HG02642 (cell line): ENCODE measurements at regions not wholly inside any gene's neighbourhood (a gene's known extent, or its start where the extent isn't known, plus 50 kb on each side); places are given as distances from the start of the nearest gene placed in this dataset.

Source experiments
- ATAC-seq: cut with Tn5 transposase; IDR thresholded peaks from one replicate; pipeline ENCODE4 v1.9.1; 2021; ENCODE audit warnings: mild to moderate bottlenecking; ENCODE audit not compliant: unreplicated experiment, poor library complexity

DNA sequence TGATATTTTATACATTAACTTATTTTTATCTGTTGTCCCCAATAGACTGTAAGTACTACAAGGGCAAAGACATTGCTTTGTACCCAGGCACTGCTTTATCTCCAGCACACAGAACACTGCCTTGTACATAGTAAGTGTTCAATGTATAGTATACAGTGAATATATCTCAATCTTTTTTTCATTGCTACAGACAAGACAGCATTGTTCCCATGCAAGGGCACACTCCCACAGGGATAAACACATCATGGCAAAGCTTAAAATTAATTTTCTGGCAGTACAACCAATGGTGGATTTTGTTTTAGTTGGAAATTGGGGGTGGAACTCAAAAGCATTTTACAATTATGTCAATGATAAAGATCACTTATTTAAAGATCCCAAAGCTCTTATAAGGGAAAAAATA, 112.3 kb upstream of the EEA1 start:
- ATAC-seq: no peak

- ATAC-seq: no peak
Observed at GRCh38 chr12:93042283-93042682, 113.2 kb upstream of the EEA1 start.

DNA sequence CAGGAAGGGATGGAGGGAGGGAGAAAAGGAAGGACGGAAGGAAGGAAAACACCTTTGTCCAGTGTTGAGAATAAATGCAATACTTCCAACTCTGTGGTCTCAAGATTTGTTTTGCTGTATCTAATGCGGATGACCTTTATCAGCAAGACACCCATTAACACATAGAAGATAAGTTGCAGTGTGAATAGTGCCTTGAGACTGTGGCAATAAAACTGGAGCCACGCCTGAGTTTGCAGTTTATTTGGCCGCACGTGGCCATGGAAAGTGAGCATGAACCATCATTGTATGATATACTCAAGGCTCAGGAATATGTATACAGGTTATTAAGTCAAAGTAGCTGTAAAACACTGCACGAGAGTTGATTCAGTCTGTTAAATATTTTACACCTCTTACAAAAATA, 113.6 kb upstream of the EEA1 start:
- no peak for ATAC-seq

GRCh38 chr12:93043192-93043876, 114.2 kb upstream of the EEA1 start:
- ATAC-seq: no peak

- ATAC-seq: no peak
Observed at GRCh38 chr12:93043877-93044209, 114.7 kb upstream of the EEA1 start.

GRCh38 chr12:93047118-93047517, 118.0 kb upstream of the EEA1 start:
- ATAC-seq: no peak

GRCh38 chr12:93048656-93049055, 119.6 kb upstream of the EEA1 start:
- no peak for ATAC-seq

- ATAC-seq: no peak
Observed at GRCh38 chr12:93050026-93050747, 121.1 kb upstream of the EEA1 start.

DNA sequence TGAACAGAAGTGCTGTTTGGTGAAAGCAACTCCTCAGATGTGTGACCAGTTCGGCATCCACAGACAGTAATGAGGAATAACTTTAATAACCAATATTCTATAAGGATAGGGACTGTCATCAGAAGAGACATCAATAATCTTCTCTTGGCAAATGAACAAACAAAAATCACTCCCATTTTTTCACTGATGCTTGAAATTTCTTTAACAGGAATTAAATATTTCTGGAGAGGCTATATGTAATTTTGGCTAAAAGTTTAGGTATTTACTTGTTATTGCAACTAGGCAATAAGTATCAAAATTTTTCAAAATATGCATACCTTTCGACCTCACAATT, 121.6 kb upstream of the EEA1 start:
- ATAC-seq: no peak

DNA sequence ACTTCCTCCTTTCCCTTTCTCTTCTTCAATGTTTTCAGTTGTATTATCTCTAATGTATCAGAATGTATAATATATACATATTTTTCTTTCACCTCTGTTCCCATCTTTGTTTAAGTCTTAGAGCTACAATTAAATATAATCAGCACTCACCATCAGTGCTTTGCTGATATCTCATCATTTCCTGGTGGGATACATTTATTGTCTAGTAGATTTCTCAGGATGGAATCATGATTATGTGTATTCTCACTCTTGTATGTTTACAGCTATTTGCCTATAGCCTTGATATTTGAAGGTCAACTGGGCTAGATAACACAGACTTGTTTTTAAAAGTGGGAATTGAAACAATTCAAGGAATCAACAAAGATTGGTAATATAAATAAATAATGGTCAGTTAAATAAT, 124.9 kb upstream of the EEA1 start:
- no peak for ATAC-seq

DNA sequence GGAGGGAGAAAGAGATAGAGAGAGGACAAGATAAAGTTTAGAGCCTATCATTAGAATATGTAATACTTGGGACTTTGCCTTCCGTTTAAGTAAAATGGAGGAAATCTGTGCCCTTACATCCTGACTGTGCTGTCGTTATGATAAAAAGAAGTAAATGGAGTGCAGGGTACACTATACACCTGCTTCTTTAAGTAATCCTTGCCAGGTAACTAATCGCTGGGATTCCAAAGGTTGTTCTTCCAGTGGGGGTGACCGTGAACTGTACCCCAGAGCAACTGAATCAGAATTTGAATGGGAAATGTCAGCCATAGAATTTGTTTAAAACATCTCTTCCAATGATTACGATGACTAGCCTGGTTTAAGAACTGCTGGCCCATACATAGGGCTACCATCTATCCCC, 126.1 kb upstream of the EEA1 start:
- ATAC-seq: no peak

DNA sequence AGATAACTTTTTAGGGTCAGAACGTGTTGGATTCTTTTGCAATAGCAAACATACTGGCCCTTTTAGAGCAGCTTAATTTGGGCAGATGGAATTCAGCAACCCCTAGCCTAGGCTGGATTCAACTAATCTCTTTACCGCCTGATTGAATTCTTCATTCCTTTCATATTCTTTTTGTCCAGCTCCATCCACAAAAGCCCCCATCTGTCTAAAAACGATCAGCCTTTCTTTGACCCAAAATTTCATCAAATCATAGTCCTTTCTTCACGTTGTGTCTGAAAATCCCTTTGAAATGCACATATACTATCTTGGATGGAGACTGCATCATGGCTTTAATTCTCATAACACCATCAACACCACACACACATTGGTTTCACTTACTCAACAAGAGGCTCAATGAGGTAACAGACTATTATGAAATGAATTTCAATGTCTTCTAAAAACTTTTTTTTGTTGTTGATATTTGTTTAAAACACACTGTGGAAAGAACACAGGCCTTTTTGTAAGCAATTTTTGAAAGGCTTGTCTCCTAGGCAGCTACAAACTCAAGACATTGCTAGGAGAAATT, 128.0 kb upstream of the EEA1 start:
- ATAC-seq: no peak

GRCh38 chr12:93058280-93058679, 129.2 kb upstream of the EEA1 start:
- no peak for ATAC-seq

DNA sequence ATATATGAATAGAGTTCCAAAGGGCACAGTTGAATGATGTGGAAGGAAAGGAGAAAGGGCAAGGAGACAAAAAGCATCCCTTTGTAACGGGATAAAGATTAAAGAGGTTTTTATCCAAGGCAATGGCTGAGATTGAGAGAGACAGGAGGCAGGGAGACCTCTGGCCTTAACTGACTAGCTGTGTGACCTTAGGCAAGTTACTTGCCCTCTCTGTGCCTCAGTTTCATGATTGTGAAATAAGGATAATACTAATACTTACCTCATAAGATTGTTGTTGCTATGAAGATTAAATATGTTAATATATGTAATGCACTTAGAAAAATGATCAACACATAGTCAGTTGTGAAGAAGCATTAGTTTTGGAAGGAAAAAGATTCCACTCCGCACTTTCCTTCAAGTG, 130.2 kb upstream of the EEA1 start:
- ATAC-seq: no peak

- peak; percentile 98 for ATAC-seq
Observed at GRCh38 chr12:93059925-93060665, 131.0 kb upstream of the EEA1 start.

DNA sequence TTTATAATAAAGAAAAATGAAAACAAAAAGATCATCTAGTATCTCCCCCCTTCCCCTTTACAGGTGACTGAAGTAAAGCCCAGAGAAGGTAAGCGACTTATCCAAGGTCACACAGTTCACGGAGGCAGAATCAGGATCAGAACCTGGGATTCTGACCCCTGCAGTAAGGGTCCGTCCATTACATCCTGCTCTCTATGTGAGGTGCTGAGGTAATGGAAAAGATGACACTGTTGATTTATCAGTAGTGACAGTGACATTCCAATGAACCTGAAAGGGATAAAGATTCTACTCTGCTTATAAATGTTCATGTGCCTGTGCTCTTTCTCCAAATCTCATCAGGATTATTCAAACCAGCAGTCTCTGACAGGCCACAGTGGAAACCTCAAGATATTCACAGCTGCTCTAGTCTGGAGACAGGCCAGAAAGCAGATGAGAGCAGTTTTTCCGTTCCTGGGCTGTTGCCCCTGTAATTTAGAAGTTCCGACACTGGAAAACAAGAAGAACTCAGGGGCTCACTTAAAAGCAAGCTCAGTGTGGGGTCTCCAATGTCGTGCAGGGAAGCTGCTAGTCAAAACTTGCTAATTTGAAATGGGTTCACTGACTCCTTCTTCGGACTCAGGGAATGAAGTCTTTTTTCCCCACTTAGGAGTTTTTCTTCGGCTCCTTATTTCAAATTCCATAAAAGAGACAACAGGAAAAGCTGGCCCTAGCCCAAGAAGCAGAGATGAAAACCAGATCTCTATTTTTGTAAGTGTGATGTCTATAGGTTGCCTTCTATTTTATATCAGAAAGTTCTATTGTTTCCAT, 131.8 kb upstream of the EEA1 start:
- peak; percentile 32 for ATAC-seq

DNA sequence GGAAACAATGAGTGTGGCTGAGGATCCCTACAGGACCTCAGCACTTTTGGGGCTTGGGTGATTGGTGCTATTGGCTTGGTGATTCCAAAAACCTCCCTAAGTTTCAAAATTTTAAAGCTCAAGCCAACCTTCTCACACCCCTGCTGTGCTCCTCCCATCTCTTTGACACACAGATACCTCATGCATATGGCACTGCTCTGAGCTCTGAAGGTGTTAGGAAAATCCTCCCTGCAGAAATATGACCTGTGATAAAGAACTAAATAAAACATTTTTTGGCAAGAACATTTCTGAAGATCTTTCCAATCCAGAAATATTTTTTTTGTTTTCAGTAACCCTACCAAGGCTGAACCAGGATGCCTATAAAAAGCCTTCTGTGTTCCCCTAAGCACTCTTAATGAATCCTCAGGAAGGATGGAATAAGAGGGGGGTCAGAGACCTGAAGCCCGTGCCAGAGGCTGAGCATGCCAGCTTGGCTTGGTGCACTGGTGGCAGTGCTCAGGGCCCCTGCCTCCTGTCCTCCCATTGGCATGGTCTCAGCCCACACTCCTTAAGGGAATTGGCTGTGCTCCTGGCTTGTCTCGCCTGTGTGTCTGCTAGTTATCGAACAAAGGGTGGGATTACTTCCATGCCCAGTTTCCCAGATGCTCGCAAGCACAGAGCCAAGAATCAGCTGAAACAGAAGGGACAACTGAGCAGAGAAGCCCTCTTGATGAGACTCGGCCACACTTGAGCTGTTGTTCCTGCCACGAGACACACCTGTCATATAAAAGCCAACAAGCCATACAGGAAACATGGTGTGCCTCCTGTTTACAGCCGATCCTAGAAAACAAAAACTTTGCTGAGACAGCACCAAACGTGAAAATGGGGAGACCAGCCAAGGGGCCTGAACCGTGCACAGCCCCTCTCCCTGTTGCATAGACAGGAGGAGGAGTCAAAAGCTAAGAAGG, 132.7 kb upstream of the EEA1 start:
- ATAC-seq: no peak

- ATAC-seq: no peak
Observed at GRCh38 chr12:93065896-93066295, 136.8 kb upstream of the EEA1 start.

GRCh38 chr12:93072340-93072739, 143.2 kb upstream of the EEA1 start:
- no peak for ATAC-seq

DNA sequence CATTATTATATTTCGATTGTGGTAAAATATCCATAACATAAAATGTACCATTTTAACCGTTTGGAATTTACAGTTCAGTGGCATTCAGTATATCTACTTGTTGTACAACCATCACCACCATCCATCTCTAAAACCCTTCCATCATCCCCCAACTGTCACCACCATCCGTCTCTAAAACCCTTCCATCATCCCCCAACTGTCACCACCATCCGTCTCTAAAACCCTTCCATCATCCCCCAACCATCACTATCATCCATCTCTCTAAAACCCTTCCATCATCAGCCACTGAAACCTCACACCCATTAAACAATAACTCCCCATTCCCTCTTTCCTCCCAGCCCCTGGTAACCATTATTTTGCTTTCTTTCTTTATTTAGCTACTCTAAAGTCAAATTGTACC, 144.2 kb upstream of the EEA1 start:
- ATAC-seq: no peak
